ENCODE measurements at regions not wholly inside any gene's neighbourhood (a gene's known extent, or its start where the extent isn't known, plus 50 kb on each side); places are given as distances from the start of the nearest gene placed in this dataset.

DNA sequence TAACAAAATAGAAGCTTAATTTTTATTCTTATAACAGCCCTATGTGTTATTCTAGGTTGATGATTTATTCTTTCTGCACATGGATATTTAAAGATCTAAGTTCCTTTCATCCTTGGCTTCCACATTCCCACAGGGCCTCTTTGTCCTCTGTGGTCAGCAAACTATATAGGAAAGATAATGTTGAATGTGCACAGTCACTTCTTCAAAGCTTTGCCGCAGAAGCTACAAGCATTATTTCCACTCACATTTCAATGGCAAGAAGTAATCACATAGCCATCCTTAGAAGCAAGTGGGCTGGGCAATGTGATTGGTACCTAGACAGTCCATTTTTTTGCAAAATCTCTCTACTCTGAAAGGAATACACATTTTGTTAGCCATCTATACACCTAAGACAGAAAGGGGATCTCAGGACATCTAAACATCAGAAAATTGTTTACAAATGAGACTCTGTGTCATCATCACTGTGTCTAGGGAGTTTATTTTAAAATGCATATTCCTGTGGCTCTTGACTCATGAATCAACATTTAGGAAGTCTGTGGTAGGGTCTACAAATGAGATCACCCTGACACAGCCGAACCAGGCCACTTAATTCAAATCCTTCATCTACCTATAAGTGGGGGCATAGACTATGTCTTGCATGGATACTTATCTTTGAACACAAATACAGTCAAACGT, 1060.5 kb downstream of the XPNPEP1 start:
- TF ChIP-seq, protein P1, sequence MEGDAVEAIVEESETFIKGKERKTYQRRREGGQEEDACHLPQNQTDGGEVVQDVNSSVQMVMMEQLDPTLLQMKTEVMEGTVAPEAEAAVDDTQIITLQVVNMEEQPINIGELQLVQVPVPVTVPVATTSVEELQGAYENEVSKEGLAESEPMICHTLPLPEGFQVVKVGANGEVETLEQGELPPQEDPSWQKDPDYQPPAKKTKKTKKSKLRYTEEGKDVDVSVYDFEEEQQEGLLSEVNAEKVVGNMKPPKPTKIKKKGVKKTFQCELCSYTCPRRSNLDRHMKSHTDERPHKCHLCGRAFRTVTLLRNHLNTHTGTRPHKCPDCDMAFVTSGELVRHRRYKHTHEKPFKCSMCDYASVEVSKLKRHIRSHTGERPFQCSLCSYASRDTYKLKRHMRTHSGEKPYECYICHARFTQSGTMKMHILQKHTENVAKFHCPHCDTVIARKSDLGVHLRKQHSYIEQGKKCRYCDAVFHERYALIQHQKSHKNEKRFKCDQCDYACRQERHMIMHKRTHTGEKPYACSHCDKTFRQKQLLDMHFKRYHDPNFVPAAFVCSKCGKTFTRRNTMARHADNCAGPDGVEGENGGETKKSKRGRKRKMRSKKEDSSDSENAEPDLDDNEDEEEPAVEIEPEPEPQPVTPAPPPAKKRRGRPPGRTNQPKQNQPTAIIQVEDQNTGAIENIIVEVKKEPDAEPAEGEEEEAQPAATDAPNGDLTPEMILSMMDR (IDR thresholded peaks at IDR 0.05; ENCODE audit: poor library complexity) = no peak
- TF ChIP-seq EZH2 (IDR thresholded peaks at IDR 0.05; ENCODE audit: borderline replicate concordance) (no peak), EZH2phosphoT487 (IDR thresholded peaks at IDR 0.05; ENCODE audit: low read depth, severe bottlenecking, unreplicated experiment) (no peak)
